WTC11 (cell line): ENCODE measurements at regions not wholly inside any gene's neighbourhood (a gene's known extent, or its start where the extent isn't known, plus 50 kb on each side); places are given as distances from the start of the nearest gene placed in this dataset.
"Not testable (repeated sequence)": the region's sequence is repeated elsewhere in the genome, so short reads cannot be mapped to it uniquely, and the experiment has no call there.

ENCODE experiments used
- ATAC-seq: fragments of 200-7000 bp; cut with Tn5 transposase; 2 replicates; pipeline ENCODE4 v1.10.0; 2021; ENCODE audit warnings: mild to moderate bottlenecking, moderate library complexity
- CTCF ChIA-PET: fragments of 300-600 bp; sonication (Branson Sonifier 250); formaldehyde crosslinking; loops from one replicate; lab custom pipeline; 2021; ENCODE audit warnings: antibody characterized with exemption; lab: Charles Lee
- POLR2A ChIA-PET: fragments of 350-600 bp; sonication (Branson Sonifier 250); formaldehyde crosslinking; loops from one replicate; lab custom pipeline; 2021; ENCODE audit warnings: antibody characterized with exemption; lab: Charles Lee
- DNase-seq: peaks from one replicate; pipeline ENCODE4 v3.0.0; 2021; ENCODE audit warnings: low spot score
- H3K27ac Mint-ChIP-seq: 2 replicates; pipeline ENCODE4 v1.8.0; 2021; ENCODE audit warnings: mixed read lengths
- H3K27me3 Mint-ChIP-seq: 2 replicates; pipeline ENCODE4 v1.8.0; 2021; ENCODE audit warnings: low read depth, mild to moderate bottlenecking, moderate library complexity, mixed read lengths
- H3K36me3 Mint-ChIP-seq: 2 replicates; pipeline ENCODE4 v1.8.0; 2021; ENCODE audit warnings: mixed read lengths
- H3K4me1 Mint-ChIP-seq: 2 replicates; pipeline ENCODE4 v1.8.0; 2022; ENCODE audit warnings: mixed read lengths
- H3K4me3 Mint-ChIP-seq: 2 replicates; pipeline ENCODE4 v1.8.0; 2021; ENCODE audit warnings: mild to moderate bottlenecking, moderate library complexity, mixed read lengths
- H3K9me3 Mint-ChIP-seq: 2 replicates; pipeline ENCODE4 v1.8.0; 2021; ENCODE audit warnings: mixed read lengths
- CDX4 ChIP-seq: fragments of 250-450 bp; sonication (Bioruptor Pico); IDR thresholded peaks from 2 replicates; pipeline ENCODE4 v1.9.0; 2021; ENCODE audit warnings: moderate library complexity, mild to moderate bottlenecking, inconsistent platforms, borderline replicate concordance
- E2F1 ChIP-seq: sonication (generic); formaldehyde crosslinking; IDR thresholded peaks from 2 replicates; pipeline ENCODE4 v1.8.0; 2022; ENCODE audit warnings: mild to moderate bottlenecking, missing genetic modification reagents
- E2F4 ChIP-seq: sonication (generic); formaldehyde crosslinking; IDR thresholded peaks from 2 replicates; pipeline ENCODE4 v1.8.1; 2022; ENCODE audit warnings: low read depth, mild to moderate bottlenecking, moderate library complexity, missing genetic modification reagents, borderline replicate concordance
- E2F5 ChIP-seq: sonication (generic); formaldehyde crosslinking; IDR thresholded peaks from 2 replicates; pipeline ENCODE4 v1.8.1; 2022; ENCODE audit warnings: mild to moderate bottlenecking, moderate library complexity, missing genetic modification reagents
- ERG ChIP-seq: fragments of 250-450 bp; sonication (Bioruptor Pico); IDR thresholded peaks from 2 replicates; pipeline ENCODE4 v1.8.0; 2021; ENCODE audit warnings: mild to moderate bottlenecking
- FOXJ3 ChIP-seq: sonication (generic); formaldehyde crosslinking; IDR thresholded peaks from 2 replicates; pipeline ENCODE4 v1.9.0; 2021; ENCODE audit warnings: missing genetic modification reagents, mild to moderate bottlenecking, borderline replicate concordance
- NFYB ChIP-seq: sonication (generic); formaldehyde crosslinking; conservative IDR thresholded peaks from 2 replicates; pipeline ENCODE4 v1.8.0; 2022; ENCODE audit warnings: low read depth, missing genetic modification reagents
- RORB ChIP-seq: fragments of 250-450 bp; sonication (Bioruptor Pico); IDR thresholded peaks from 2 replicates; pipeline ENCODE4 v1.9.0; 2021; ENCODE audit warnings: mild to moderate bottlenecking
- ZNF138 ChIP-seq: sonication (generic); formaldehyde crosslinking; conservative IDR thresholded peaks from 2 replicates; pipeline ENCODE4 v1.8.1; 2022; ENCODE audit warnings: mild to moderate bottlenecking, moderate library complexity, missing genetic modification reagents
- ZNF232 ChIP-seq: sonication (generic); formaldehyde crosslinking; IDR thresholded peaks from 2 replicates; pipeline ENCODE4 v1.8.0; 2022; ENCODE audit warnings: mild to moderate bottlenecking, missing genetic modification reagents
- ZNF281 ChIP-seq: sonication (generic); formaldehyde crosslinking; IDR thresholded peaks from 2 replicates; pipeline ENCODE4 v1.8.0; 2023; ENCODE audit warnings: mild to moderate bottlenecking, missing genetic modification reagents
- ZNF532 ChIP-seq: fragments of 250-450 bp; sonication (Bioruptor Pico); IDR thresholded peaks from 2 replicates; pipeline ENCODE4 v1.9.0; 2021; ENCODE audit warnings: mild to moderate bottlenecking, borderline replicate concordance

GRCh38 chr11:24413391-24413790, 83.5 kb upstream of the LUZP2 start:
- ChIA-PET POLR2A (no interaction called here), CTCF (no interaction called here)
- Mint-ChIP-seq H3K27me3 (no peaks in the 10 kb centered on the region), H3K9me3 (peaks cover 15% of the 10 kb centered on the region), H3K36me3 (peaks cover 3% of the 10 kb centered on the region), H3K27ac (no peak overlapping the region), H3K4me3 (no peak overlapping the region), H3K4me1 (no peaks in the 10 kb centered on the region)
- TF ChIP-seq E2F1 (CRISPR knock-in tag) (no peak), ERG (no peak), NFYB (CRISPR knock-in tag) (no peak), ZNF281 (CRISPR knock-in tag) (no peak), ZNF138 (CRISPR knock-in tag) (no peak), ZNF532 (CRISPR knock-in tag) (no peak), RORB (CRISPR knock-in tag) (no peak), E2F4 (no peak), FOXJ3 (CRISPR knock-in tag) (no peak), E2F5 (no peak), CDX4 (no peak), ZNF232 (CRISPR knock-in tag) (no peak)
- DNase-seq (no peak), ATAC-seq (no peak)

GRCh38 chr11:24415955-24416636, 80.8 kb upstream of the LUZP2 start:
- DNase-seq, H3K36me3 Mint-ChIP-seq, H3K27ac Mint-ChIP-seq, H3K4me3 Mint-ChIP-seq, H3K27me3 Mint-ChIP-seq, ATAC-seq, H3K4me1 Mint-ChIP-seq, POLR2A ChIA-PET, CTCF ChIA-PET: not testable (repeated sequence)
- peaks cover 15% of the 10 kb centered on the region for H3K9me3 Mint-ChIP-seq
